GM12878 (cell line): ENCODE measurements at regions not wholly inside any gene's neighbourhood (a gene's known extent, or its start where the extent isn't known, plus 50 kb on each side); places are given as distances from the start of the nearest gene placed in this dataset.

ENCODE experiments used
- ATAC-seq: fragments of 200-7000 bp; cut with Tn5 transposase; 3 replicates; pipeline ENCODE4 v1.9.1; 2020; ENCODE audit warnings: mild to moderate bottlenecking, moderate library complexity
- BruUV-seq: library from RNA; stranded (reverse); fragments of 400-500 nt; replicated peaks from 2 replicates; lab custom pipeline; 2021; lab: Mats Ljungman, UMichigan
- CTCF ChIA-PET: fragments of 300-600 bp; sonication (Branson Sonifier 250); formaldehyde crosslinking; extraction: SDS; loops from one replicate; lab custom pipeline; 2021; ENCODE audit warnings: inconsistent platforms; lab: Yijun Ruan, JAX
- POLR2A ChIA-PET: fragments of 350-600 bp; formaldehyde crosslinking; extraction: SDS; loops from one replicate; lab custom pipeline; 2021; ENCODE audit warnings: inconsistent platforms; lab: Charles Lee
- RAD21 ChIA-PET: fragments of 300-600 bp; sonication (Branson Sonifier 250); formaldehyde crosslinking; loops from one replicate; lab custom pipeline; 2023; ENCODE audit warnings: antibody characterized with exemption; ENCODE audit not compliant: unreplicated experiment; lab: Charles Lee
- SMC1A ChIA-PET: fragments of 300-600 bp; sonication (Branson Sonifier 250); formaldehyde crosslinking; loops from one replicate; lab custom pipeline; 2023; ENCODE audit not compliant: unreplicated experiment, uncharacterized antibody; lab: Charles Lee
- DNase-seq: peaks from one replicate; pipeline ENCODE4 v3.0.0-alpha.2; 2011; ENCODE audit warnings: low read depth, low spot score
- FAIRE-seq: peaks from 3 replicates; lab custom pipeline; 2011; peaks lifted over from hg19 to GRCh38; lab: Jason Lieb, UNC
- H2AFZ ChIP-seq: 2 replicates; pipeline ENCODE4 v1.6.0; 2011; ENCODE audit warnings: low read depth, low read length, control low read depth; ENCODE audit not compliant: control insufficient read depth
- H3K27ac ChIP-seq: 2 replicates; pipeline ENCODE4 v1.5.1; 2011; ENCODE audit warnings: control low read depth; ENCODE audit not compliant: control insufficient read depth, insufficient read depth
- H3K27me3 ChIP-seq, 2 experiments: replicated peaks in 1 of 2; 2 replicates each; pipeline versions ENCODE4 v1.6.0 to v1.6.1; 2011; ENCODE audit warnings: low read length in 1 of 2; ENCODE audit not compliant: control insufficient read depth in 2 of 2, insufficient read depth in 2 of 2
- H3K36me3 ChIP-seq, 2 experiments: 2 replicates each; pipeline ENCODE4 v1.5.1; 2011; ENCODE audit warnings: low read length in 1 of 2; ENCODE audit not compliant: control insufficient read depth in 2 of 2, insufficient read depth in 2 of 2
- H3K4me1 ChIP-seq: 2 replicates; pipeline ENCODE4 v1.6.1; 2011; ENCODE audit warnings: mild to moderate bottlenecking, low read length, moderate library complexity, mixed read lengths; ENCODE audit not compliant: control insufficient read depth, insufficient read depth
- H3K4me2 ChIP-seq: 2 replicates; pipeline ENCODE4 v1.6.0; 2011; ENCODE audit warnings: control low read depth; ENCODE audit not compliant: control insufficient read depth, insufficient read depth
- H3K4me3 ChIP-seq: fragments of 200-600 bp; sonication (generic); 2 replicates; pipeline ENCODE4 v1.5.1; 2016
- H3K79me2 ChIP-seq: 2 replicates; pipeline ENCODE4 v1.6.0; 2011; ENCODE audit warnings: low read length; ENCODE audit not compliant: control insufficient read depth, insufficient read depth
- H3K9ac ChIP-seq: 2 replicates; pipeline ENCODE4 v1.8.0; 2011; ENCODE audit warnings: low read length, control low read depth, mixed read lengths; ENCODE audit not compliant: control insufficient read depth, insufficient read depth
- H3K9me3 ChIP-seq: replicated peaks from 3 replicates; pipeline ENCODE4 v1.5.1; 2011; ENCODE audit warnings: mild to moderate bottlenecking, low read length; ENCODE audit not compliant: control insufficient read depth, insufficient read depth
- H4K20me1 ChIP-seq: 2 replicates; pipeline ENCODE4 v1.6.0; 2011; ENCODE audit not compliant: control insufficient read depth, insufficient read depth
- IKZF1 ChIP-seq: fragments of 450-650 bp; conservative IDR thresholded peaks from 2 replicates; pipeline ENCODE4 v1.6.1; 2017; ENCODE audit warnings: antibody characterized with exemption, mild to moderate bottlenecking
- TCF12 ChIP-seq: IDR thresholded peaks from 2 replicates; pipeline ENCODE4 v1.6.1; 2011; ENCODE audit warnings: low read depth, mild to moderate bottlenecking, low read length
- YBX1 ChIP-seq: fragments of 450-650 bp; IDR thresholded peaks from 2 replicates; pipeline ENCODE4 v1.6.1; 2016; ENCODE audit warnings: antibody characterized with exemption
- ZBED1 ChIP-seq: IDR thresholded peaks from 2 replicates; pipeline ENCODE4 v1.6.1; 2016; ENCODE audit warnings: borderline replicate concordance
- WGBS: methylation state at CpG from one replicate; pipeline ENCODE4 v1.1.6; 2016; ENCODE audit warnings: low lambda C conversion rate; ENCODE audit not compliant: insufficient replicate concordance, insufficient coverage; ENCODE audit errors: missing lambda C conversion rate; 5-methylcytosine and 5-hydroxymethylcytosine counted together
- in situ Hi-C: fragments of 300-500 bp; cut with MboI; formaldehyde crosslinking; loops from 9 replicates; pipeline ENCODE4 v1.14.3; 2018; ENCODE audit warnings: mixed read lengths
- intact Hi-C: fragments of 100-400 bp; cut with micrococcal nuclease; formaldehyde crosslinking; loops from one replicate; pipeline ENCODE4 v1.14.2; 2022; ENCODE audit not compliant: unreplicated experiment
- TF ChIP-seq, protein P1 (sequence below): fragments of 150-350 bp; IDR thresholded peaks from 2 replicates; pipeline ENCODE4 v1.6.1; 2016; ENCODE audit warnings: low read depth, low read length
- TF ChIP-seq, protein P2 (sequence below): fragments of 450-650 bp; formaldehyde crosslinking; IDR thresholded peaks from 2 replicates; pipeline ENCODE4 v1.4.0; 2020; ENCODE audit warnings: mild to moderate bottlenecking, moderate library complexity

DNA sequence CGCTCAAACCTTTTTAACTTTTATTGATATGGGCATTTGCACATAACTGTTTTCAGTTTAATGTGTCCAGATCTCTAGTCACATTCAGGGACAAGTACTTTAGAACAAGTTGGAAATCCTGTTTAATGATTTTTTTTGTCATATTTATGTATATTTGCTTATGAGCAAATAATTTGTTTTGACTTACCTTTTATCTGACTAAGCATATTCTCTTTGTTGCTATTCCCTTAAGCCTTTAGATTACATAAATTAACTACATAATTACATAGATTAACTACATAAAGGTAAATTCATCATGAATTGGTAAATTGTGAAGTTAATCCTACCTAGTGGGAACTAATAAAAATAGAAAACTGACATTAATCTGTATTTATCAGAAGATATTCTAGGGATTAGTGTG, 523.5 kb upstream of the MAN1A1 start:
- no peaks in the 10 kb centered on the region for H4K20me1 ChIP-seq
- intact Hi-C loops (no loop called here), in situ Hi-C loops (no loop called here)
- no peak overlapping the region for H3K4me2 ChIP-seq
- no peaks in the 10 kb centered on the region for H3K36me3 ChIP-seq
- no peaks in the 10 kb centered on the region for H3K4me1 ChIP-seq
- FAIRE-seq = no peak
- RAD21 ChIA-PET = no interaction called here
- TF ChIP-seq TCF12 (no peak), YBX1 (no peak), IKZF1 (no peak), ZBED1 (no peak)
- TF ChIP-seq, protein P1, sequence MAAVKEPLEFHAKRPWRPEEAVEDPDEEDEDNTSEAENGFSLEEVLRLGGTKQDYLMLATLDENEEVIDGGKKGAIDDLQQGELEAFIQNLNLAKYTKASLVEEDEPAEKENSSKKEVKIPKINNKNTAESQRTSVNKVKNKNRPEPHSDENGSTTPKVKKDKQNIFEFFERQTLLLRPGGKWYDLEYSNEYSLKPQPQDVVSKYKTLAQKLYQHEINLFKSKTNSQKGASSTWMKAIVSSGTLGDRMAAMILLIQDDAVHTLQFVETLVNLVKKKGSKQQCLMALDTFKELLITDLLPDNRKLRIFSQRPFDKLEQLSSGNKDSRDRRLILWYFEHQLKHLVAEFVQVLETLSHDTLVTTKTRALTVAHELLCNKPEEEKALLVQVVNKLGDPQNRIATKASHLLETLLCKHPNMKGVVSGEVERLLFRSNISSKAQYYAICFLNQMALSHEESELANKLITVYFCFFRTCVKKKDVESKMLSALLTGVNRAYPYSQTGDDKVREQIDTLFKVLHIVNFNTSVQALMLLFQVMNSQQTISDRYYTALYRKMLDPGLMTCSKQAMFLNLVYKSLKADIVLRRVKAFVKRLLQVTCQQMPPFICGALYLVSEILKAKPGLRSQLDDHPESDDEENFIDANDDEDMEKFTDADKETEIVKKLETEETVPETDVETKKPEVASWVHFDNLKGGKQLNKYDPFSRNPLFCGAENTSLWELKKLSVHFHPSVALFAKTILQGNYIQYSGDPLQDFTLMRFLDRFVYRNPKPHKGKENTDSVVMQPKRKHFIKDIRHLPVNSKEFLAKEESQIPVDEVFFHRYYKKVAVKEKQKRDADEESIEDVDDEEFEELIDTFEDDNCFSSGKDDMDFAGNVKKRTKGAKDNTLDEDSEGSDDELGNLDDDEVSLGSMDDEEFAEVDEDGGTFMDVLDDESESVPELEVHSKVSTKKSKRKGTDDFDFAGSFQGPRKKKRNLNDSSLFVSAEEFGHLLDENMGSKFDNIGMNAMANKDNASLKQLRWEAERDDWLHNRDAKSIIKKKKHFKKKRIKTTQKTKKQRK = no peak
- TF ChIP-seq, protein P2, sequence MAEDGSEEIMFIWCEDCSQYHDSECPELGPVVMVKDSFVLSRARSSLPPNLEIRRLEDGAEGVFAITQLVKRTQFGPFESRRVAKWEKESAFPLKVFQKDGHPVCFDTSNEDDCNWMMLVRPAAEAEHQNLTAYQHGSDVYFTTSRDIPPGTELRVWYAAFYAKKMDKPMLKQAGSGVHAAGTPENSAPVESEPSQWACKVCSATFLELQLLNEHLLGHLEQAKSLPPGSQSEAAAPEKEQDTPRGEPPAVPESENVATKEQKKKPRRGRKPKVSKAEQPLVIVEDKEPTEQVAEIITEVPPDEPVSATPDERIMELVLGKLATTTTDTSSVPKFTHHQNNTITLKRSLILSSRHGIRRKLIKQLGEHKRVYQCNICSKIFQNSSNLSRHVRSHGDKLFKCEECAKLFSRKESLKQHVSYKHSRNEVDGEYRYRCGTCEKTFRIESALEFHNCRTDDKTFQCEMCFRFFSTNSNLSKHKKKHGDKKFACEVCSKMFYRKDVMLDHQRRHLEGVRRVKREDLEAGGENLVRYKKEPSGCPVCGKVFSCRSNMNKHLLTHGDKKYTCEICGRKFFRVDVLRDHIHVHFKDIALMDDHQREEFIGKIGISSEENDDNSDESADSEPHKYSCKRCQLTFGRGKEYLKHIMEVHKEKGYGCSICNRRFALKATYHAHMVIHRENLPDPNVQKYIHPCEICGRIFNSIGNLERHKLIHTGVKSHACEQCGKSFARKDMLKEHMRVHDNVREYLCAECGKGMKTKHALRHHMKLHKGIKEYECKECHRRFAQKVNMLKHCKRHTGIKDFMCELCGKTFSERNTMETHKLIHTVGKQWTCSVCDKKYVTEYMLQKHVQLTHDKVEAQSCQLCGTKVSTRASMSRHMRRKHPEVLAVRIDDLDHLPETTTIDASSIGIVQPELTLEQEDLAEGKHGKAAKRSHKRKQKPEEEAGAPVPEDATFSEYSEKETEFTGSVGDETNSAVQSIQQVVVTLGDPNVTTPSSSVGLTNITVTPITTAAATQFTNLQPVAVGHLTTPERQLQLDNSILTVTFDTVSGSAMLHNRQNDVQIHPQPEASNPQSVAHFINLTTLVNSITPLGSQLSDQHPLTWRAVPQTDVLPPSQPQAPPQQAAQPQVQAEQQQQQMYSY (CRISPR knock-in tag) = no peak
- no peak for ATAC-seq
- no peaks in the 10 kb centered on the region for H3K9me3 ChIP-seq
- no peak overlapping the region for H3K4me3 ChIP-seq
- no peak overlapping the region for H2AFZ ChIP-seq
- SMC1A ChIA-PET = no interaction called here
- DNase-seq = no peak
- 35% methylated on average over 1 of the region's 1 CpG for WGBS
- no peak overlapping the region for H3K27ac ChIP-seq
- POLR2A ChIA-PET = no interaction called here
- H3K9ac ChIP-seq = no peak overlapping the region
- CTCF ChIA-PET = no interaction called here
- no peaks in the 10 kb centered on the region for H3K27me3 ChIP-seq
- no peaks in the 10 kb centered on the region for H3K79me2 ChIP-seq
- BruUV-seq = no TSS peak
